Fibroblast of lung (primary cell): ENCODE measurements at regions not wholly inside any gene's neighbourhood (a gene's known extent, or its start where the extent isn't known, plus 50 kb on each side); places are given as distances from the start of the nearest gene placed in this dataset.

ENCODE experiments used
- CTCF ChIP-seq, 2 donors: IDR thresholded peaks in 1 of 2; conservative IDR thresholded peaks in 1 of 2; 1 replicate in 1 of 2; 2 replicates in 1 of 2; pipeline ENCODE4 v1.5.1; 2011 to 2012; ENCODE audit warnings: low read length in 2 of 2, control low read depth in 1 of 2, inconsistent platforms in 1 of 2, low read depth in 1 of 2, mild to moderate bottlenecking in 1 of 2
- EZH2 ChIP-seq: IDR thresholded peaks from 2 replicates; pipeline ENCODE4 v1.5.1; 2012; ENCODE audit warnings: low read length, control low read depth, mild to moderate bottlenecking; ENCODE audit errors: missing control alignments

GRCh38 chr19:27717825-27718224 lies 1495.1 kb downstream of the UQCRFS1 start:
- no peak for TF ChIP-seq CTCF (conservative IDR thresholded peaks at IDR 0.05 in 1 of 2, IDR thresholded peaks at IDR 0.05 in 1 of 2; ENCODE audit: low read depth in 1 of 2, low read length in 2 of 2)
- no peak for TF ChIP-seq EZH2
